ENCODE measurements at regions not wholly inside any gene's neighbourhood (a gene's known extent, or its start where the extent isn't known, plus 50 kb on each side); places are given as distances from the start of the nearest gene placed in this dataset.

GRCh38 chr5:82613891-82614290 is 335.7 kb upstream of the RPS23 start:
- Histone ChIP-seq H3K36me3 (ENCODE audit: control insufficient read depth in 1 of 2, insufficient read depth in 2 of 2, low read length in 2 of 2) (no peaks in the 10 kb centered on the region), H3K9me3 (ENCODE audit: control insufficient read depth in 1 of 2, low read length in 2 of 2) (no peaks in the 10 kb centered on the region), H3K27ac (ENCODE audit: low read length) (no peak overlapping the region), H3K4me3 (ENCODE audit: low read depth in 1 of 2, low read length in 2 of 2) (no peak overlapping the region), H3K4me1 (ENCODE audit: control insufficient read depth in 1 of 2, insufficient read depth in 2 of 2, low read length in 2 of 2) (no peaks in the 10 kb centered on the region), H3K27me3 (ENCODE audit: low read depth, low read length) (no peaks in the 10 kb centered on the region)

- Histone ChIP-seq H3K9me3 (ENCODE audit: control insufficient read depth in 1 of 2, low read length in 2 of 2) (no peaks in the 10 kb centered on the region), H3K4me3 (ENCODE audit: low read depth in 1 of 2, low read length in 2 of 2) (no peak overlapping the region), H3K4me1 (ENCODE audit: control insufficient read depth in 1 of 2, insufficient read depth in 2 of 2, low read length in 2 of 2) (no peaks in the 10 kb centered on the region), H3K27me3 (ENCODE audit: low read depth, low read length) (no peaks in the 10 kb centered on the region), H3K27ac (ENCODE audit: low read length) (no peak overlapping the region), H3K36me3 (ENCODE audit: control insufficient read depth in 1 of 2, insufficient read depth in 2 of 2, low read length in 2 of 2) (no peaks in the 10 kb centered on the region)
Observed at GRCh38 chr5:82610686-82611085, 332.5 kb upstream of the RPS23 start.

- Histone ChIP-seq H3K27ac (ENCODE audit: low read length) (no peak overlapping the region), H3K4me3 (ENCODE audit: low read depth in 1 of 2, low read length in 2 of 2) (no peak overlapping the region), H3K36me3 (ENCODE audit: control insufficient read depth in 1 of 2, insufficient read depth in 2 of 2, low read length in 2 of 2) (no peaks in the 10 kb centered on the region), H3K27me3 (ENCODE audit: low read depth, low read length) (no peaks in the 10 kb centered on the region), H3K4me1 (ENCODE audit: control insufficient read depth in 1 of 2, insufficient read depth in 2 of 2, low read length in 2 of 2) (no peaks in the 10 kb centered on the region), H3K9me3 (ENCODE audit: control insufficient read depth in 1 of 2, low read length in 2 of 2) (peaks cover 0 to 2% of the 10 kb centered on the region in 2 donors)
Observed at GRCh38 chr5:82605441-82605973, 327.4 kb upstream of the RPS23 start.

GRCh38 chr5:82603033-82603987 is 325.2 kb upstream of the RPS23 start:
- Histone ChIP-seq H3K27me3 (ENCODE audit: low read depth, low read length) (no peaks in the 10 kb centered on the region), H3K36me3 (ENCODE audit: control insufficient read depth in 1 of 2, insufficient read depth in 2 of 2, low read length in 2 of 2) (no peaks in the 10 kb centered on the region), H3K4me3 (ENCODE audit: low read depth in 1 of 2, low read length in 2 of 2) (no peak overlapping the region), H3K4me1 (ENCODE audit: control insufficient read depth in 1 of 2, insufficient read depth in 2 of 2, low read length in 2 of 2) (no peaks in the 10 kb centered on the region), H3K27ac (ENCODE audit: low read length) (no peak overlapping the region), H3K9me3 (ENCODE audit: control insufficient read depth in 1 of 2, low read length in 2 of 2) (peaks cover 0 to 2% of the 10 kb centered on the region in 2 donors)

- H3K36me3 ChIP-seq (ENCODE audit: control insufficient read depth in 1 of 2, insufficient read depth in 2 of 2, low read length in 2 of 2): no peaks in the 10 kb centered on the region
- H3K27me3 ChIP-seq (ENCODE audit: low read depth, low read length): no peaks in the 10 kb centered on the region
- H3K4me1 ChIP-seq (ENCODE audit: control insufficient read depth in 1 of 2, insufficient read depth in 2 of 2, low read length in 2 of 2): no peaks in the 10 kb centered on the region
- peaks cover 0 to 2% of the 10 kb centered on the region in 2 donors for H3K9me3 ChIP-seq (ENCODE audit: control insufficient read depth in 1 of 2, low read length in 2 of 2)
- no peak overlapping the region for H3K27ac ChIP-seq (ENCODE audit: low read length)
- H3K4me3 ChIP-seq (ENCODE audit: low read depth in 1 of 2, low read length in 2 of 2): no peak overlapping the region
Observed at GRCh38 chr5:82601861-82602260, 323.7 kb upstream of the RPS23 start.

GRCh38 chr5:82601077-82601476 is 322.9 kb upstream of the RPS23 start:
- no peaks in the 10 kb centered on the region for H3K36me3 ChIP-seq (ENCODE audit: control insufficient read depth in 1 of 2, insufficient read depth in 2 of 2, low read length in 2 of 2)
- H3K27me3 ChIP-seq (ENCODE audit: low read depth, low read length): no peaks in the 10 kb centered on the region
- no peaks in the 10 kb centered on the region for H3K4me1 ChIP-seq (ENCODE audit: control insufficient read depth in 1 of 2, insufficient read depth in 2 of 2, low read length in 2 of 2)
- peaks cover 0 to 2% of the 10 kb centered on the region in 2 donors for H3K9me3 ChIP-seq (ENCODE audit: control insufficient read depth in 1 of 2, low read length in 2 of 2)
- no peak overlapping the region for H3K27ac ChIP-seq (ENCODE audit: low read length)
- H3K4me3 ChIP-seq (ENCODE audit: low read depth in 1 of 2, low read length in 2 of 2): no peak overlapping the region

- Histone ChIP-seq H3K4me3 (ENCODE audit: low read depth in 1 of 2, low read length in 2 of 2) (no peak overlapping the region), H3K36me3 (ENCODE audit: control insufficient read depth in 1 of 2, insufficient read depth in 2 of 2, low read length in 2 of 2) (no peaks in the 10 kb centered on the region), H3K27me3 (ENCODE audit: low read depth, low read length) (no peaks in the 10 kb centered on the region), H3K9me3 (ENCODE audit: control insufficient read depth in 1 of 2, low read length in 2 of 2) (no peaks in the 10 kb centered on the region), H3K27ac (ENCODE audit: low read length) (no peak overlapping the region), H3K4me1 (ENCODE audit: control insufficient read depth in 1 of 2, insufficient read depth in 2 of 2, low read length in 2 of 2) (no peaks in the 10 kb centered on the region)
Observed at GRCh38 chr5:82599692-82600091, 321.5 kb upstream of the RPS23 start.

- Histone ChIP-seq H3K27ac (ENCODE audit: low read length) (no peak overlapping the region), H3K9me3 (ENCODE audit: control insufficient read depth in 1 of 2, low read length in 2 of 2) (no peaks in the 10 kb centered on the region), H3K4me3 (ENCODE audit: low read depth in 1 of 2, low read length in 2 of 2) (no peak overlapping the region), H3K27me3 (ENCODE audit: low read depth, low read length) (no peaks in the 10 kb centered on the region), H3K36me3 (ENCODE audit: control insufficient read depth in 1 of 2, insufficient read depth in 2 of 2, low read length in 2 of 2) (no peaks in the 10 kb centered on the region), H3K4me1 (ENCODE audit: control insufficient read depth in 1 of 2, insufficient read depth in 2 of 2, low read length in 2 of 2) (no peaks in the 10 kb centered on the region)
Observed at GRCh38 chr5:82599030-82599429, 320.9 kb upstream of the RPS23 start.

- no peaks in the 10 kb centered on the region for H3K4me1 ChIP-seq (ENCODE audit: control insufficient read depth in 1 of 2, insufficient read depth in 2 of 2, low read length in 2 of 2)
- H3K27ac ChIP-seq (ENCODE audit: low read length): no peak overlapping the region
- H3K27me3 ChIP-seq (ENCODE audit: low read depth, low read length): no peaks in the 10 kb centered on the region
- H3K4me3 ChIP-seq (ENCODE audit: low read depth in 1 of 2, low read length in 2 of 2): no peak overlapping the region
- H3K36me3 ChIP-seq (ENCODE audit: control insufficient read depth in 1 of 2, insufficient read depth in 2 of 2, low read length in 2 of 2): no peaks in the 10 kb centered on the region
- H3K9me3 ChIP-seq (ENCODE audit: control insufficient read depth in 1 of 2, low read length in 2 of 2): no peaks in the 10 kb centered on the region
Observed at GRCh38 chr5:82597437-82597836, 319.3 kb upstream of the RPS23 start.

GRCh38 chr5:82596451-82596850 is 318.3 kb upstream of the RPS23 start:
- Histone ChIP-seq H3K9me3 (ENCODE audit: control insufficient read depth in 1 of 2, low read length in 2 of 2) (no peaks in the 10 kb centered on the region), H3K4me1 (ENCODE audit: control insufficient read depth in 1 of 2, insufficient read depth in 2 of 2, low read length in 2 of 2) (no peaks in the 10 kb centered on the region), H3K27me3 (ENCODE audit: low read depth, low read length) (no peaks in the 10 kb centered on the region), H3K27ac (ENCODE audit: low read length) (no peak overlapping the region), H3K36me3 (ENCODE audit: control insufficient read depth in 1 of 2, insufficient read depth in 2 of 2, low read length in 2 of 2) (no peaks in the 10 kb centered on the region), H3K4me3 (ENCODE audit: low read depth in 1 of 2, low read length in 2 of 2) (no peak overlapping the region)

GRCh38 chr5:82595113-82595512 is 317.0 kb upstream of the RPS23 start:
- Histone ChIP-seq H3K36me3 (ENCODE audit: control insufficient read depth in 1 of 2, insufficient read depth in 2 of 2, low read length in 2 of 2) (no peaks in the 10 kb centered on the region), H3K9me3 (ENCODE audit: control insufficient read depth in 1 of 2, low read length in 2 of 2) (peaks cover 0 to 6% of the 10 kb centered on the region in 2 donors), H3K27me3 (ENCODE audit: low read depth, low read length) (no peaks in the 10 kb centered on the region), H3K27ac (ENCODE audit: low read length) (no peak overlapping the region), H3K4me1 (ENCODE audit: control insufficient read depth in 1 of 2, insufficient read depth in 2 of 2, low read length in 2 of 2) (no peaks in the 10 kb centered on the region), H3K4me3 (ENCODE audit: low read depth in 1 of 2, low read length in 2 of 2) (no peak overlapping the region)

Measured in muscle layer of duodenum (tissue), 2 donors.